K562 (cell line): ENCODE measurements at regions not wholly inside any gene's neighbourhood (a gene's known extent, or its start where the extent isn't known, plus 50 kb on each side); places are given as distances from the start of the nearest gene placed in this dataset.

ENCODE experiments used
- ATAC-seq: fragments of 200-7000 bp; cut with Tn5 transposase; 3 replicates; pipeline ENCODE4 v1.9.1; 2020; ENCODE audit warnings: moderate library complexity
- BruUV-seq: library from RNA; stranded (reverse); fragments of 400-500 nt; replicated peaks from 2 replicates; lab custom pipeline; 2021; lab: Mats Ljungman, UMichigan
- CTCF ChIA-PET: fragments of 300-600 bp; formaldehyde crosslinking; extraction: SDS; loops from one replicate; lab custom pipeline; 2021; ENCODE audit warnings: low intra/inter-chr PET ratio; lab: Yijun Ruan, JAX
- POLR2A ChIA-PET: fragments of 300-600, 350-650 bp; sonication (Branson Sonifier 250); formaldehyde crosslinking; extraction: SDS; loops from one replicate; lab custom pipeline; 2021; ENCODE audit warnings: antibody characterized with exemption, inconsistent platforms; lab: Yijun Ruan, JAX
- DNase-seq, 4 experiments: peaks; one replicate each; pipeline versions ENCODE4 v3.0.0 to v3.0.0-alpha.2; 2011 to 2018; ENCODE audit warnings: low spot score in 3 of 4, mixed read lengths in 3 of 4; ENCODE audit errors: extremely low read depth in 1 of 4
- FAIRE-seq: peaks from 2 replicates; lab custom pipeline; 2011; peaks lifted over from hg19 to GRCh38; lab: Jason Lieb, UNC
- H2AFZ ChIP-seq: 2 replicates; pipeline ENCODE4 v1.6.0; 2011; ENCODE audit warnings: low read depth, low read length, control low read depth, inconsistent platforms
- H3K27ac ChIP-seq: fragments of 200-600 bp; 3 replicates; pipeline ENCODE4 v1.8.0; 2011; ENCODE audit warnings: low read depth, mild to moderate bottlenecking, control low read depth, inconsistent platforms, low read length, moderate library complexity, mixed read lengths; ENCODE audit errors: extremely low read depth
- H3K27me3 ChIP-seq, 2 experiments: fragments of 300-600 bp in 1 of 2; 2 replicates in 1 of 2; 3 replicates in 1 of 2; pipeline versions ENCODE4 v1.6.0 to v1.8.0; 2011; ENCODE audit warnings: inconsistent platforms in 2 of 2, low read length in 2 of 2, mild to moderate bottlenecking in 1 of 2, mixed read lengths in 1 of 2, moderate library complexity in 1 of 2; ENCODE audit not compliant: control insufficient read depth in 2 of 2, insufficient read depth in 2 of 2
- H3K36me3 ChIP-seq: fragments of 300-600 bp; 3 replicates; pipeline ENCODE4 v1.8.0; 2011; ENCODE audit warnings: mild to moderate bottlenecking, low read length, inconsistent platforms; ENCODE audit not compliant: control insufficient read depth, insufficient read depth
- H3K4me1 ChIP-seq, 2 experiments: fragments of 200-600 bp in 1 of 2; replicated peaks in 1 of 2; 2 replicates in 1 of 2; 3 replicates in 1 of 2; pipeline versions ENCODE4 v1.5.1 to v1.8.0; 2011; ENCODE audit warnings: inconsistent platforms in 2 of 2, low read length in 2 of 2, mild to moderate bottlenecking in 1 of 2, mixed read lengths in 1 of 2, moderate library complexity in 1 of 2; ENCODE audit not compliant: control insufficient read depth in 2 of 2, insufficient read depth in 2 of 2
- H3K4me2 ChIP-seq: 2 replicates; pipeline ENCODE4 v1.6.1; 2011; ENCODE audit warnings: low read length, control low read depth, inconsistent platforms, mixed read lengths; ENCODE audit not compliant: insufficient read depth
- H3K4me3 ChIP-seq: fragments of 200-600 bp; sonication (generic), shearing (Covaris generic); 2 replicates; pipeline ENCODE4 v1.5.1; 2016; ENCODE audit warnings: control low read depth, inconsistent platforms
- H3K79me2 ChIP-seq: fragments of 200-600 bp; 3 replicates; pipeline ENCODE4 v1.8.0; 2011; ENCODE audit warnings: low read length, inconsistent platforms; ENCODE audit not compliant: control insufficient read depth, insufficient read depth
- H3K9ac ChIP-seq, 2 experiments: 2 replicates each; pipeline versions ENCODE4 v1.6.0 to v1.6.1; 2011; ENCODE audit warnings: low read depth in 2 of 2, low read length in 2 of 2, control low read depth in 1 of 2, inconsistent platforms in 1 of 2, mild to moderate bottlenecking in 1 of 2, mixed read lengths in 1 of 2; ENCODE audit not compliant: insufficient read depth in 1 of 2
- H3K9me1 ChIP-seq: one replicate; pipeline ENCODE4 v1.6.0; 2011; ENCODE audit warnings: inconsistent platforms, mild to moderate bottlenecking, low read length, moderate library complexity; ENCODE audit not compliant: control insufficient read depth, insufficient read depth
- H3K9me3 ChIP-seq: replicated peaks from 2 replicates; pipeline ENCODE4 v1.5.1; 2011; ENCODE audit warnings: low read depth, low read length, inconsistent platforms; ENCODE audit not compliant: control insufficient read depth, insufficient read depth
- H4K20me1 ChIP-seq: replicated peaks from 2 replicates; pipeline ENCODE4 v1.6.1; 2011; ENCODE audit warnings: low read length, inconsistent platforms, mixed read lengths; ENCODE audit not compliant: control insufficient read depth, insufficient read depth
- CSDE1 ChIP-seq, 2 experiments: fragments of 450-650 bp; IDR thresholded peaks; 2 replicates each; pipeline ENCODE4 v1.6.1; 2016; ENCODE audit warnings: mild to moderate bottlenecking in 1 of 2
- GABPB2 ChIP-seq: fragments of 250-450 bp; sonication (Bioruptor Pico); conservative IDR thresholded peaks from 2 replicates; pipeline ENCODE4 v1.5.1; 2021; ENCODE audit warnings: mild to moderate bottlenecking
- WGBS: fragments of 100-300 bp; shearing (Covaris generic); methylation state at CpG from one replicate; pipeline ENCODE4 v1.1.6; 2016; ENCODE audit warnings: low coverage, mixed read lengths; ENCODE audit not compliant: insufficient coverage; ENCODE audit errors: missing lambda C conversion rate; 5-methylcytosine and 5-hydroxymethylcytosine counted together
- in situ Hi-C: fragments of 300-500 bp; cut with MboI; formaldehyde crosslinking; loops from 4 replicates; pipeline ENCODE4 v1.15.0; 2018; ENCODE audit warnings: inconsistent platforms, mixed read lengths
- intact Hi-C: fragments of 100-400 bp; cut with micrococcal nuclease; formaldehyde crosslinking; loops from 2 replicates; pipeline ENCODE4 v1.14.2; 2022
- TF ChIP-seq, protein P1 (sequence below): fragments of 450-650 bp; formaldehyde crosslinking; IDR thresholded peaks from 2 replicates; pipeline ENCODE4 v1.4.0; 2022; ENCODE audit warnings: missing genetic modification characterization
- TF ChIP-seq, protein P2 (sequence below): sonication (generic); formaldehyde crosslinking; IDR thresholded peaks from 2 replicates; pipeline ENCODE4 v1.8.0; 2022; ENCODE audit warnings: missing genetic modification reagents, mild to moderate bottlenecking, borderline replicate concordance

DNA sequence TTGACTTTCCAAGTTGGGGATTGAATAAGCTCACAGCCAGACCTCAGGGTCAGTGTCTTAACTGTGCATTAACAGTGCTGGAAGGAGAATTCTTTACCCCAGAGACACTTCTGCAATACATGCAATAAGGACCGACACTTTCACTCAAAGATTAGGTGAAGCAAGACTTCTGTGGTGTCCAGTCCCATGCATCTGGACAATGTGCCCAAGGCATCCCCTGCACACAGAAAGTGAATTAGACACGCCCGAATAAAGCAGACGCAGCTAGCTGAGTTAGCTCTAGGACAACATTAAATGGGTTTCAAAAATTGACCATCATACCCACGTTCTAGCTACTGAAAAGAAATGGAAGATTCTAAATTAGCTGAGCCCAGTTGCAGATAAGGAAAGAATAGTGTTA, 223.9 kb upstream of the NR2F2 start:
- H3K9me3 ChIP-seq, result no peaks in the 10 kb centered on the region
- no peaks in the 10 kb centered on the region for H4K20me1 ChIP-seq
- H3K27me3 ChIP-seq, result no peaks in the 10 kb centered on the region
- CTCF ChIA-PET, result no interaction called here
- H2AFZ ChIP-seq, result no peak overlapping the region
- H3K36me3 ChIP-seq, result no peaks in the 10 kb centered on the region; the same call in 2 of the 3 replicates
- H3K9ac ChIP-seq, result no peak overlapping the region
- ATAC-seq (no peak), DNase-seq (no peak), FAIRE-seq (no peak)
- POLR2A ChIA-PET, result interaction anchor here (0.5 to 0.6 kb wide), 2 partner anchors 463 to 1249 kb away, joined by 3 read pairs; no protein-coding TSS in a partner anchor
- no peak overlapping the region for H3K27ac ChIP-seq
- H3K4me2 ChIP-seq, result no peak overlapping the region
- no peaks in the 10 kb centered on the region for H3K79me2 ChIP-seq
- TF ChIP-seq CSDE1 (IDR thresholded peaks at IDR 0.05) (no peak), GABPB2 (CRISPR knock-in tag) (no peak)
- TF ChIP-seq, protein P1, sequence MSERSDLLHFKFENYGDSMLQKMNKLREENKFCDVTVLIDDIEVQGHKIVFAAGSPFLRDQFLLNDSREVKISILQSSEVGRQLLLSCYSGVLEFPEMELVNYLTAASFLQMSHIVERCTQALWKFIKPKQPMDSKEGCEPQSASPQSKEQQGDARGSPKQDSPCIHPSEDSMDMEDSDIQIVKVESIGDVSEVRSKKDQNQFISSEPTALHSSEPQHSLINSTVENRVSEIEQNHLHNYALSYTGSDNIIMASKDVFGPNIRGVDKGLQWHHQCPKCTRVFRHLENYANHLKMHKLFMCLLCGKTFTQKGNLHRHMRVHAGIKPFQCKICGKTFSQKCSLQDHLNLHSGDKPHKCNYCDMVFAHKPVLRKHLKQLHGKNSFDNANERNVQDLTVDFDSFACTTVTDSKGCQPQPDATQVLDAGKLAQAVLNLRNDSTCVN (CRISPR knock-in tag), result no peak
- TF ChIP-seq, protein P2, sequence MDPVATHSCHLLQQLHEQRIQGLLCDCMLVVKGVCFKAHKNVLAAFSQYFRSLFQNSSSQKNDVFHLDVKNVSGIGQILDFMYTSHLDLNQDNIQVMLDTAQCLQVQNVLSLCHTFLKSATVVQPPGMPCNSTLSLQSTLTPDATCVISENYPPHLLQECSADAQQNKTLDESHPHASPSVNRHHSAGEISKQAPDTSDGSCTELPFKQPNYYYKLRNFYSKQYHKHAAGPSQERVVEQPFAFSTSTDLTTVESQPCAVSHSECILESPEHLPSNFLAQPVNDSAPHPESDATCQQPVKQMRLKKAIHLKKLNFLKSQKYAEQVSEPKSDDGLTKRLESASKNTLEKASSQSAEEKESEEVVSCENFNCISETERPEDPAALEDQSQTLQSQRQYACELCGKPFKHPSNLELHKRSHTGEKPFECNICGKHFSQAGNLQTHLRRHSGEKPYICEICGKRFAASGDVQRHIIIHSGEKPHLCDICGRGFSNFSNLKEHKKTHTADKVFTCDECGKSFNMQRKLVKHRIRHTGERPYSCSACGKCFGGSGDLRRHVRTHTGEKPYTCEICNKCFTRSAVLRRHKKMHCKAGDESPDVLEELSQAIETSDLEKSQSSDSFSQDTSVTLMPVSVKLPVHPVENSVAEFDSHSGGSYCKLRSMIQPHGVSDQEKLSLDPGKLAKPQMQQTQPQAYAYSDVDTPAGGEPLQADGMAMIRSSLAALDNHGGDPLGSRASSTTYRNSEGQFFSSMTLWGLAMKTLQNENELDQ (CRISPR knock-in tag), result no peak
- intact Hi-C loops, result no loop called here
- H3K4me1 ChIP-seq, result 0 out of 5 replicates have a peak, but pooled peaks cover 0 to 4% of the 10 kb centered on the region in 2 experiments
- H3K9me1 ChIP-seq, result no peaks in the 10 kb centered on the region
- no peak overlapping the region for H3K4me3 ChIP-seq
- in situ Hi-C loops, result no loop called here
- no TSS peak for BruUV-seq
- 74% methylated on average over 5 of the region's 5 CpGs for WGBS
